BLaER1 (cell line): ENCODE measurements at regions not wholly inside any gene's neighbourhood (a gene's known extent, or its start where the extent isn't known, plus 50 kb on each side); places are given as distances from the start of the nearest gene placed in this dataset.

Experiments used
- H3K27ac ChIP-seq: shearing (Covaris generic); formaldehyde crosslinking; 2 replicates; pipeline ENCODE4 v1.8.1; 2022
- H3K27me3 ChIP-seq: shearing (Covaris generic); formaldehyde crosslinking; 2 replicates; pipeline ENCODE4 v1.8.1; 2022
- H3K36me3 ChIP-seq: shearing (Covaris generic); formaldehyde crosslinking; 2 replicates; pipeline ENCODE4 v1.8.1; 2022
- H3K4me1 ChIP-seq: shearing (Covaris generic); formaldehyde crosslinking; 2 replicates; pipeline ENCODE4 v1.8.1; 2022
- H3K4me2 ChIP-seq: shearing (Covaris generic); formaldehyde crosslinking; 2 replicates; pipeline ENCODE4 v1.8.1; 2022
- H3K4me3 ChIP-seq: shearing (Covaris generic); formaldehyde crosslinking; 2 replicates; pipeline ENCODE4 v1.8.1; 2022
- H3K9ac ChIP-seq: shearing (Covaris generic); formaldehyde crosslinking; 2 replicates; pipeline ENCODE4 v1.8.1; 2022
- H3K9me3 ChIP-seq: shearing (Covaris generic); formaldehyde crosslinking; 2 replicates; pipeline ENCODE4 v1.8.1; 2022
- H4K20me1 ChIP-seq: shearing (Covaris generic); formaldehyde crosslinking; 2 replicates; pipeline ENCODE4 v1.8.1; 2022
- Cebpa-rat ChIP-seq: shearing (Covaris generic); IDR thresholded peaks from 2 replicates; pipeline ENCODE4 v1.8.1; 2022

DNA sequence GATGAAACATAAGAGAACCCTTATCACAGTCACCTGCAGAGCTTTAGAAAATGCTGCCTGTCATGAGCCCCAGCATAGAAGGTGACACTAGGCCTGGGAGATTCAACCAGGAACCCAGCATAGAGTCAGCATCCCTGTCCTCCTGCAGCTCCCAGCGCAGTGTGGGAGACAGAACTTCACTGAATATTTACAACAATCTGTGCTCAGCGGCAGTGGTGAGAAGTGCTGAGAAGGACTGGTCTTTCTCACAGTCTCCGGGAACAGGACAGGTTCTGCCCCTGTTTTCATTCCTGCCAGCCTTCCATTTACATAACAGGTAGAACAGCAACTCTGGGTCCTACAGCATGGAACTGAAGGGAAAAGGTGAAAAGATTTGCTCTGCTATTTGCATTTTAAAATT, 83.5 kb upstream of the GADD45A start:
- Histone ChIP-seq H3K9ac (no peak overlapping the region), H3K9me3 (no peaks in the 10 kb centered on the region), H3K27me3 (no peaks in the 10 kb centered on the region), H3K4me3 (no peak overlapping the region), H3K4me2 (no peak overlapping the region), H3K36me3 (no peaks in the 10 kb centered on the region), H3K27ac (no peak overlapping the region), H4K20me1 (no peaks in the 10 kb centered on the region), H3K4me1 (0 out of 2 replicates have a peak, but pooled peaks cover 7% of the 10 kb centered on the region)
- no peak for TF ChIP-seq Cebpa-rat

DNA sequence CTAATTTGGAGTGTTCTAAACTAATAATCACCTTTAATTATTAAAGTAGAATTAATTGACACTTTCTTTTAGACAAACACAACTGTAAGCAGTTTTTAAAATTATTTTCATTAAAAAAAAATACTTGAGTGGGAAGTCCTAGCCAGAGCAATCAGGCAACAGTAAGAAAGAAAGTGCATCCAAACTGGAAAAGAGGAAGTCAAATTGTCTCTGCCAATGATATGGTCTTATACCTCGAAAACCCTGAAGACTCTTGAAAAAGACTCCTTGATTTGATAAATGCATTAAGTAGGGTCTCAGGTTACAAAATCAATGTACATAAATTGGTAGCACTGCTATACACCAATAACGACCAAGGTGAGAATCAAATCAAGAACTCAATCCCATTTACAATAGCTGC, 83.0 kb upstream of the GADD45A start:
- H3K27me3 ChIP-seq = no peaks in the 10 kb centered on the region
- H3K9ac ChIP-seq = no peak overlapping the region
- H3K4me2 ChIP-seq = no peak overlapping the region
- H3K4me1 ChIP-seq = 0 out of 2 replicates have a peak, but pooled peaks cover 7% of the 10 kb centered on the region
- no peak overlapping the region for H3K27ac ChIP-seq
- no peaks in the 10 kb centered on the region for H3K9me3 ChIP-seq
- no peak overlapping the region for H3K4me3 ChIP-seq
- H4K20me1 ChIP-seq = no peaks in the 10 kb centered on the region
- no peak for TF ChIP-seq Cebpa-rat
- no peaks in the 10 kb centered on the region for H3K36me3 ChIP-seq

DNA sequence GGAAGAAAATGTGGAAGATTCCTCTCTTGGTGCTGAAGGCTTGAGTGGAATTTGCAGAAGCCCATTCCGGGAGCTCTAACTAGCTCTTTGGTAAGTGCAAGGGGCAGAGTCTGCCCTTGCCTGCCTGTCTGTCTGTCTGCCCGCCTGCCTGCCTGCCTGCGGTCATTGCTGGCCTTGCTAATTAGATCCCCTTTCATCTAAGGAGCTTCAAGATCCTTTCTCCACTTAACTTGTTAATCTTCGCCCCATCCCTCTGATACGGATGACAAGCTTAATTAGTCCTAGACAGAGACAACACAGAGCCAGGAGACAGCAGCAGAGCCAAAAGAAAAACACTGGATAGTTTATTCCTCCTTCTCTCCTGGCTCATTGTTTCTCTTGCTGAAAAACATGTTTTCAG, 80.2 kb upstream of the GADD45A start:
- Histone ChIP-seq H3K9me3 (no peaks in the 10 kb centered on the region), H3K4me2 (no peak overlapping the region), H3K36me3 (no peaks in the 10 kb centered on the region), H3K9ac (no peak overlapping the region), H3K27me3 (no peaks in the 10 kb centered on the region), H4K20me1 (no peaks in the 10 kb centered on the region), H3K4me3 (no peak overlapping the region), H3K27ac (no peak overlapping the region), H3K4me1 (0 out of 2 replicates have a peak, but pooled peaks cover 7% of the 10 kb centered on the region)
- TF ChIP-seq Cebpa-rat = no peak

DNA sequence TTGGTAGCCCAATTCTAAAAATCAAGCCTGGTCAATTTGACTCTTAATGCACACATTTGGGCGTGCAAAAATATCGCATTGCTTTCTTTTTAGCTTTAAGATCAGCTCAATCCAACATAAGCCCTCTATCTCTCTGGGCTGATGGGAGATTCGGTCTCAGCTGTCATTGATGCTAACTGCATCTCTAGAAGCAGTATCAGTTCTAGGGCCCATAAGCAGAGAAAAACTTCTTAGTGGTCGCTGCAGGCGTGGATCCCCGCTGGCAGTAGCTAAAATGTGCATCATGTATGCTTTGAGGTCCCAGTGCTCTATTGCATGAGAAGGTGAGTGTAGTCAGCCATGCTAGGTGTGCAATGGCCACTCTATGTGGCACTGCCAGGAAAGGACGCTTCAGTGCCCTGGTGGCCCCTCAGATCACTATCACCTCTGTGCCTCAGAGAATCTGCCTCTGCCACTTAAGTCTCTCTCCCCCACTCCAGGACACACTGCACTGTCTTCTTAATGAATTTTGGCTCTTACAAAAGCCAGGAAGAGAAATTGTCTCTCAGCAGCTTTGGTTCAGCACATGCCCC, 79.7 kb upstream of the GADD45A start:
- Histone ChIP-seq H3K27me3 (no peaks in the 10 kb centered on the region), H3K36me3 (no peaks in the 10 kb centered on the region), H4K20me1 (no peaks in the 10 kb centered on the region), H3K9me3 (peaks cover 4% of the 10 kb centered on the region), H3K4me1 (0 out of 2 replicates have a peak, but pooled peaks cover 7% of the 10 kb centered on the region), H3K4me3 (no peak overlapping the region), H3K9ac (no peak overlapping the region; the same call in 1 of the 2 replicates), H3K4me2 (no peak overlapping the region; the same call in 1 of the 2 replicates), H3K27ac (no peak overlapping the region)
- TF ChIP-seq Cebpa-rat = no peak

DNA sequence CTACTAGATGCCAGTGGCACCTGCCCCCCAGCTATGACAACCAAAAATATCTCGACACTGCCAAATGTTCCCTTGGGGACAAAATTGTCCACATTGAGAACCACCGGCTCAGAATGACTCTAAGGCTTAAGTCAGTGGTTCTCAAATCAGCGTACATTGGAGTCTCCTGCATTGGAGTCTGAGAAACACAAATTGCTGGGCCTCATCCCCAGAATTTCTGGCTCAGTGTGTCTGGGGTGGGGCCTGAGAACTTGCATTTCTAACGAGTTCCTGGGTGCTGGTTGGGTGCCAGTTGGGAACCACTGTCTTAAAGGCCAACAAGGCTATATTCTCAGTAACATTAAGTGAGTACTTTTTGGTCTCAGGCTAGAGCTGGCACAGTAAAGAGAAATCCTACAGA, 77.7 kb upstream of the GADD45A start:
- TF ChIP-seq Cebpa-rat = no peak
- no peak overlapping the region for H3K9ac ChIP-seq
- H3K27ac ChIP-seq = no peak overlapping the region
- peaks cover 10% of the 10 kb centered on the region for H3K9me3 ChIP-seq
- no peaks in the 10 kb centered on the region for H4K20me1 ChIP-seq
- no peak overlapping the region for H3K4me3 ChIP-seq
- no peaks in the 10 kb centered on the region for H3K36me3 ChIP-seq
- no peaks in the 10 kb centered on the region for H3K27me3 ChIP-seq
- peaks cover 18% of the 10 kb centered on the region for H3K4me1 ChIP-seq
- no peak overlapping the region for H3K4me2 ChIP-seq

DNA sequence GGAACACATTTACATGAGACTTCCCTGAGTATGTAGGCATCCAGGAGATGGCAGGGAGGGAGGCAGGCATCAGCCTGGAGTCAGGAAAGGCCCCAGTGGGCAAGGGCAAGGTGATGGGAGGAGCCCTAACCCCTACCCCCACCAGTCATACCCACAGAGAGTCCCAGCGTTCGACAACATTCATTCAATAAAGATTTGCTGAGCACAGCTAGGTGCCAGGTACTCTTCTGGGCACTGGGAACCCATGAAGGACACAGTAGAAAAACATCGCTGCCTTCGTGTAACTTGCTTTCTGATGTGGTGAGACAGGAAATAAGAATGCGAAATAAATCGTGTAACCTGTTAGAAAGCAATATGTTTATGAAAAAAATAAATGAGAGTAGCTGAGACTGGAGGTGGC, 77.3 kb upstream of the GADD45A start:
- Histone ChIP-seq H3K4me1 (peaks cover 22% of the 10 kb centered on the region), H3K4me2 (no peak overlapping the region), H3K9me3 (peaks cover 10% of the 10 kb centered on the region), H3K4me3 (no peak overlapping the region), H4K20me1 (no peaks in the 10 kb centered on the region), H3K36me3 (no peaks in the 10 kb centered on the region), H3K27me3 (no peaks in the 10 kb centered on the region), H3K27ac (no peak overlapping the region), H3K9ac (no peak overlapping the region)
- TF ChIP-seq Cebpa-rat = no peak

DNA sequence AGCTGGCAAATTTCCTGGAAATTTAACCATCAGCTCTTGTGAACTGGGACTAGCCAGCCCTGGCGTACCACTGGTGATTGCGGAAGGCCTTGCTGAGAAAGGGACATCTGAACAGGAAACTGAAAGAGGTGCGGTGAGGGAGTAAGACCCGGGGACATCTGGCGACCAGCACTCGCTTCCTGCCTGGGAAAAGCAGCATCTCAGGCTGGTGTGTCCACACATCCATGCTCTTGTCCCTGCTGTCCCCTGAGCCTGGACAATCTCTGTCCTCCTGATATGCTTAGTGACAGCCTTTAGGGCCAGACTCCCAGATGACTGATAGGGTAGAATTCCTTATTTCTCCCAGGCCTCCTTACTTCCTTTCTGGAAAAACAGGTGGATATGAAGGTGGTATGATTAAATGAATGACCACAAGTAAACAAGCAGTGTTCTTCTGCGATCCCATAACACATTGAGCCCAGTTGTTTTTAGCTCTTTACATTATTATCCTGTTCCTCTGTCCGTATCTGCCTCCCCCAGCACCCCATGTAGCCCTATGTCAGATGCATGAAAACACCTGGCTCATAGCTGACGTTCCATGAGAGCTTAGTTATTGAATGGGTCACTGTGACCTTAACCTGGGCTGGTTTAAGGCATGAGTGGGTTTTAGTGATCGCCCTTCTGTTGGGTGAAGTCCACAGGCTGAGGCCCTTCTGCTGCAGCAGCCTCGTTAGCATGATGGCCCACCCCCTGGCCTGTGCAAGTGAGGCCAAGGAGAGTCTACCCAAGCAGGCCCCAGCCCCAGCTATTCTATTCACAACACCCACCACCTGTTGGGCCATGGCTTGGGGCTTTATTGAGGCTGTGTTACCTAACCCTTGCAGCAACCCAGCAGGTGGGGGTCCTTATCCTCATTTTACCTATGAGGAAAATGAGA, 76.1 kb upstream of the GADD45A start:
- Histone ChIP-seq H3K9ac (no peak overlapping the region), H3K27ac (no peak overlapping the region), H3K4me2 (no peak overlapping the region), H3K4me1 (peaks cover 27% of the 10 kb centered on the region), H3K27me3 (no peaks in the 10 kb centered on the region), H3K9me3 (peaks cover 10% of the 10 kb centered on the region), H3K36me3 (no peaks in the 10 kb centered on the region), H3K4me3 (no peak overlapping the region), H4K20me1 (no peaks in the 10 kb centered on the region)
- TF ChIP-seq Cebpa-rat = no peak

DNA sequence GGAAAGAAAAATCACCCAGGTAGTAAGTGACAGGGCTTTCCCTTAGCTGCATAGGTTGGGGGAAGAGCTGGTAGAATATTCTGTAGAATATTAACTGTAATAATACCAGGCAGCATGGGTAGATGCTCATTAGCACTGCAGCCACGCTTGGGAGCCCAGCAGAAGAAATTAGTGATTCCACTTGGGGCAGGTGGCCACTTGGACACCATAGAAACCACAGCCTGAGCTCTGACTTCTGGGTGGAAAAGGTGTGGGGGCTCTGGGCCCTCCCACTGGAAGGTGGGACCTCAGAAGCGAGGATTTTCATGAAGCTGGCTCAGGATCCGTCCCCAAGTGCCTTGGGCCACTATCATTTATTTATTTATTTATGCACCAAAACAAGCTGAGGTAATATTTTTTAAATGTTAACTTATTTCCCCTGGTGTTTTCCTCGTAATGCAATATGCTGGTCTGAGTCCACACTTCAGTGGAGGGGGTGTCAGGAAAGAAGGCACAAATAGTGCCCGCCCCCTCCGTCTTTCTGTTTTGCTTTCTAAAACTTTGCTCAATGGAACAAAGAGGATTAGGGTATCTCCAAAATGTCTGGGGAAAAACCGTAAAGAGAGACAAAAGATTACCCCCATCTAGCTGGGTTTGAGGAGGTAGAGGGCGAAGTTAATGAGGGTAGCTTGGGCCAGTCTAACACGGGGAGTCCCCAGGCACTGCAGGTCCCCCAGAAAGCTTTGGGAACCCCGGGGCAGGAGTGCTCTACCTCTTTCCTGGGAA, 75.2 kb upstream of the GADD45A start:
- Histone ChIP-seq H3K4me1 (peaks cover 27% of the 10 kb centered on the region), H3K9ac (no peak overlapping the region), H3K36me3 (no peaks in the 10 kb centered on the region), H3K27me3 (no peaks in the 10 kb centered on the region), H4K20me1 (no peaks in the 10 kb centered on the region), H3K4me2 (no peak overlapping the region), H3K4me3 (no peak overlapping the region), H3K9me3 (peaks cover 10% of the 10 kb centered on the region), H3K27ac (no peak overlapping the region)
- TF ChIP-seq Cebpa-rat = no peak

- Histone ChIP-seq H3K4me1 (peaks cover 25% of the 10 kb centered on the region), H3K4me2 (no peak overlapping the region), H4K20me1 (no peaks in the 10 kb centered on the region), H3K9me3 (peaks cover 10% of the 10 kb centered on the region), H3K27ac (no peak overlapping the region), H3K9ac (no peak overlapping the region), H3K4me3 (no peak overlapping the region), H3K27me3 (no peaks in the 10 kb centered on the region), H3K36me3 (no peaks in the 10 kb centered on the region)
- no peak for TF ChIP-seq Cebpa-rat
Observed at GRCh38 chr1:67610450-67610849, 74.6 kb upstream of the GADD45A start.

GRCh38 chr1:67611846-67612245, 73.2 kb upstream of the GADD45A start:
- Histone ChIP-seq H4K20me1 (no peaks in the 10 kb centered on the region), H3K4me3 (no peak overlapping the region), H3K4me1 (peaks cover 21% of the 10 kb centered on the region), H3K27ac (no peak overlapping the region), H3K36me3 (no peaks in the 10 kb centered on the region), H3K4me2 (peak overlapping the region; percentile 56), H3K9me3 (peaks cover 10% of the 10 kb centered on the region), H3K9ac (no peak overlapping the region), H3K27me3 (no peaks in the 10 kb centered on the region)
- TF ChIP-seq Cebpa-rat = no peak
